GM19467 (cell line): ENCODE measurements at regions not wholly inside any gene's neighbourhood (a gene's known extent, or its start where the extent isn't known, plus 50 kb on each side); places are given as distances from the start of the nearest gene placed in this dataset.

ENCODE experiments used
- ATAC-seq: cut with Tn5 transposase; IDR thresholded peaks from one replicate; pipeline ENCODE4 v1.9.1; 2021; ENCODE audit warnings: mild to moderate bottlenecking, moderate library complexity; ENCODE audit not compliant: unreplicated experiment

GRCh38 chr13:111039735-111040134 is 75.4 kb upstream of the ARHGEF7 start:
- no peak for ATAC-seq

DNA sequence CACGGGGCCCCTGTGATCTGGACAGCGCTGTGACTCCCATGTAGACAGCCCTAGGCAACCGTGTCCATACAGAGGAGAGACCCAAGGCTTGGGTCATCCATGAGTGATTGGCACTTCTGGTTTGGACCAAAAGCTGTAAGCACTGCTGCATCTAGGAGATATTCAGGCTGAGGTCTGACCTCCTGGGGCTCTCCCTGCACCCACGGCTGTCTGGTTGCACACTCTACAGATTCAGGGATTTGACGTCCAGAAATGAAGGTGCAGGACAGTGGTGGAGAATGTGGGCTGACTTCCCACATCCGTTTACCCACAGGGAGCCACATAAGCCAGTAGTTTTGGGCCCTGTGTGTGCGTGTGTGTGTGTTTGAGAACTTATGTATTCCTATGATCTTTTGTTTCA is 76.2 kb upstream of the ARHGEF7 start:
- no peak for ATAC-seq

- no peak for ATAC-seq
These were observed 77.2 kb upstream of the ARHGEF7 start for GRCh38 chr13:111037927-111038326.

GRCh38 chr13:111036665-111037064 is 78.4 kb upstream of the ARHGEF7 start:
- no peak for ATAC-seq

GRCh38 chr13:111035861-111036260 is 79.2 kb upstream of the ARHGEF7 start:
- no peak for ATAC-seq

DNA sequence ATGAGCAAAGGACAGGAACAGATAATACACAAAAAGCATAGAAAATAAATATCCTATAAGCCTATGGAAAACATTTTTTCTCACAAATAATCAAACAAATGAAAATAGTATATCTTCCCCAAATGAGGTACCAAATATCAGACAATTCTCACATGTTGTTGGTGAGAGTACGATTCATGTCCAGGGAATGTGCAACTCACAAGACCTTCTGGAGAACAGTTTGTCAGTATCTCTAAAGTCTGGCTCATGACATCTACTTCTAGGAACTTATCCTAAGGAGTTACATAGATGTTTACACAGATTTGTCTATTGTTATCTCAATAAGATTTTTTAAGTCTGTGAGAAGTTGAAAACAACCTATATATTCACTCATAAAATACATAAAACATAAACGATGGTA is 80.3 kb upstream of the ARHGEF7 start:
- no peak for ATAC-seq

- no peak for ATAC-seq
These were observed 81.7 kb upstream of the ARHGEF7 start for GRCh38 chr13:111033172-111034130.

GRCh38 chr13:111031531-111031961 is 83.6 kb upstream of the ARHGEF7 start:
- no peak for ATAC-seq

- ATAC-seq = no peak
These were observed 85.0 kb upstream of the ARHGEF7 start for GRCh38 chr13:111029957-111030609.

DNA sequence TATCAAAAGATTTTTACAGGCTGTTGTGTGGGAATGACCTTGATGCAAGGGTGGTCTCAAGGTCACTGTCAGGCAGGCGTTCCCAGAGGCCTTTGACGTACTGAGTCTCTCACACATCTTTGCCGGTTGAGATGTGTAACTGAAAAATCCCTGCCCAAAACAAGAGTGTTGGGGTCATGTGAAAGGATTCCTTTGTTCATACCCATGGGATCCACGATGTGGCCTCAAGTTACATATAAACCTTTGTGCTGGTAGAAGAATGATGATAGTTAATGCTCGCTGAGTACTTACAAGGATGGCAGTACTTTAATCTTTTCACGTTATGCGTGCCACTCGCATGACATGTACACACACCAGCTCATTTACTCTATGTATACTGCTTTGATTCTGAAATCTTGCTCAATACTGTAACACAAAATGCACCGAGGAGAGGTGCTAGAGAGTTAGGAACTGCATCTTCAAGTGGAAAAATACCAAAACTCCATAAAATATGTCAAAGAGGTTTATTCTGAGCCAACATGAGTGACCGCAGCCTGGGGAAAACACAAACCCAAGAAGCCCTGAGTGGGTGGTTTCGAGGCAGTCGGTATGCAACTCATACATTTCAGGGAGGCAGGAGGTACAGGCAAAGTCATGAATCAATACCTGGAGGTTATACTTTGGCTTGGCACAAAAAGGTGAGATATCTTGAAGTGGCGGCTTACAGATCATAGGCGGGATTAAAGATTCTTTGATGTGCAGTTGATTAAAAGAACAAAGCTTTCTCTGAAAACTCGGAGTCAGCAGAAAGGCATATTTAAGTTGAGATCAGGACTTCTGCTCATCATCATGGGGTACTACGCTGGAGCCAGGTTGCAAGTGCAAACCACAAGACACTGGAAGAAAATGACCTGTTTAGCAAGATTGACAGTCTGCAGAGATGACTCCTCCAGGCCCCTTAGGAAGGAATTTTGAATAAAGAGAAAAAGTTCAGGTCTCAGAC is 87.4 kb upstream of the ARHGEF7 start:
- no peak for ATAC-seq

DNA sequence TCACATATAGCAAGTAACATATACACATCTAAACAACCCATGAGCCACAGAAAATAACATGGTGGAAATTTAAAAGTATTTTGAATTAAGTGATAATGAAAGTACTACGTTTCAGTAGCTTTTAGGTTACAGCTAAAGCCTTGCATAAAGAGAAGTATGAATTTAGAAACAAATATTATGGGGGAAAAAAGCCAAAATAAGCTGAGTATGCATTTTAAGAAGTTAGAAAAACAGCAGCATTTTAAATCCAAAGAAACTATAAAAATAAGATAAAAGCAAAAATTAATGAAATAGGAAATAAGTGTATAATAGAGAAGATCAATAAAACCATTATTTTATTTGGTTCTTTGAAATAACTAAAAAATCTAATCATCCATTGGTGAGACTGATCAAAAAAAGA is 89.8 kb upstream of the ARHGEF7 start:
- no peak for ATAC-seq

GRCh38 chr13:111022886-111023285 is 92.2 kb upstream of the ARHGEF7 start:
- no peak for ATAC-seq

GRCh38 chr13:111022241-111022640 is 92.9 kb upstream of the ARHGEF7 start:
- ATAC-seq = no peak

DNA sequence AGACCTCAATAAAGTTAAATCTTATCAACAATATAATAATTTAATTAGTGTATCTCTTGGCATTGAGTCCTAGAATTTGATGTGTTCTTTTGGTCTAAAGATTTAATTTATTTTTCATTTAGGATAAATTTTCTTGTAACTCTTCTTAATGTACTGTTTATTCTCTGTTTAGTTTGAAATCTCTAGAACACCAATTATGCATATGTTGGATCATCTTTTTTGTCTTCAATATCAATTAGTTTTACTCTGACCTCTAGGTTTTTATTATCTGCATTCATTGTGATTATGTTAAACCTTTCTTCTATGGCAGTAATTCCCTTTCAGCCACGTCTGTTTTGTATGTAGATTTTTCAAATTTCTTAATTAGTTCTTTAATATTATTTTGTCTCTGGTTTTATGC is 93.8 kb upstream of the ARHGEF7 start:
- ATAC-seq = no peak

DNA sequence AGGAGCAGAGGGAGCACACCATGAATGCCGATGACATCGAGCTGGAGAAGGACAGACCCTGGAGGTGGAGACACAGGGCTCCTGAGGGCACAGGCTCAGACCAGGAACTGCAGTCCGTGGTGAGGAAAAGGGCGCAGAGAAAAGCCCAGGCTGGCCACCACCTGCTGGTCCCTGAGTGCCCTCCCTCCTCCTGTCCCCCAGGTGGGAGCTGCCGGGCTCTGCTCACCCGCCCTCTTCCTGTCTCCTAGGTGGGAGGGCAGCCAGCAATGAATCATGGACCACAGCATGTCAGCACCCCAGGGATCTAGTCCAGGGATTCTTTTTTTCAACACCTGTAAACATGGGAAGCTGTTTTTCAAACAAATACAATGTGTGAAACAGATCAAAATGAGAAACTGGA is 94.6 kb upstream of the ARHGEF7 start:
- no peak for ATAC-seq

DNA sequence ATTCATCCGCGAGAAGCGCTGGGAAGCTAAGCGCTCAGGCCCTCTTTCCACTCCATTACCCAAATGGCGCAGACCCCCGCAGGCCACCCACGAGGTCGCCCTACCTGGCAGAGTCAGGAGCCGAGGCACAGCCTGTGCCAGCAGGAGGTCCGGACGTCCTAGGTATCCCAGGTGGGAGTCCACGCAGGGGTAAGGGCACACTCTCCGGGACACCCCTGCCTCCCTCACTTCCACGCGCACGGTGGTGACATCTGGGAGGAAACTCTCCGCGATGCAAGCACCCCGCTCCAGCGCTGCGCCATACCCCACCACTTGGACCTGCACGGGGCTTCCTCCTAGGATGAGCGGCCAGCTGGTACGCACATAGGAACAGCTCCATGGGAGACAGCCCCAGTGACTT is 95.1 kb upstream of the ARHGEF7 start:
- ATAC-seq = no peak

- no peak for ATAC-seq
These were observed 97.2 kb upstream of the ARHGEF7 start for GRCh38 chr13:111017755-111018459.

GRCh38 chr13:111013196-111013595 is 98.3 kb upstream of the ANKRD10 start:
- ATAC-seq = no peak

- ATAC-seq = no peak
These were observed 97.0 kb upstream of the ANKRD10 start for GRCh38 chr13:111011899-111012298.

DNA sequence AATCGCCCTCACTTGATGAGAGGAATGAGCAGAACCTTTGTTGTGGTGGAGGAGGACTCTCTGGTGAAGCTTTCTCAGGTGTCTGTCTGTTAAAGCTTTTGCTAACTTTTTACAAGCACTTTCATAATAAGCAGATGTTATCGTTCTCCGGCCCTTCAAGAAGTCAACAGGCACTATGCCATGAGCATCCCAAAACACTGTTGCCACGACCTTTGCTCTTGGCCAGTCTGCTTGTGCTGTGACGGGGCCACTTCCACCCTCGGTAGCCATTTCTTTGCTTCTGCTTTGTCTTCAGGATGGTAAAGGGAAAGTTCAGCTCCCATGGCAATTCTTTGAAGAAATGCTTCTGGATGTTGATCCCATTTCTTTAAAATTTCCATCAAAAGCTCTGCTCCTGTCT is 93.5 kb upstream of the ANKRD10 start:
- ATAC-seq = no peak
